Stimulated activated CD4-positive, alpha-beta T cell treated with anti-CD3 and anti-CD28 coated beads, Interleukin-4, amount 100 ng/mL, for 4 hours (primary cell): ENCODE measurements at regions not wholly inside any gene's neighbourhood (a gene's known extent, or its start where the extent isn't known, plus 50 kb on each side); places are given as distances from the start of the nearest gene placed in this dataset.

ENCODE experiments used
- DNase-seq, 2 experiments: peaks; one replicate each; pipeline ENCODE4 v3.0.0-alpha.2; 2020

GRCh38 chr14:98456231-98456630, 815.8 kb downstream of the BCL11B start:
- DNase-seq: no peak

- DNase-seq: no peak
Observed at GRCh38 chr14:98458702-98459101, 813.3 kb downstream of the BCL11B start.

GRCh38 chr14:98462908-98463307, 809.1 kb downstream of the BCL11B start:
- no peak for DNase-seq

GRCh38 chr14:98466807-98467206, 805.2 kb downstream of the BCL11B start:
- DNase-seq: no peak

- DNase-seq: no peak
Observed at GRCh38 chr14:98470663-98471062, 801.3 kb downstream of the BCL11B start.

- no peak for DNase-seq
Observed at GRCh38 chr14:98474900-98475299, 797.1 kb downstream of the BCL11B start.

GRCh38 chr14:98477935-98478334, 794.1 kb downstream of the BCL11B start:
- no peak for DNase-seq

- no peak for DNase-seq
Observed at GRCh38 chr14:98489115-98489514, 782.9 kb downstream of the BCL11B start.

GRCh38 chr14:98494582-98494981, 777.4 kb downstream of the BCL11B start:
- peak in 1 of 2 experiments; percentile 14 for DNase-seq

- DNase-seq: no peak
Observed at GRCh38 chr14:98498019-98498885, 773.7 kb downstream of the BCL11B start.

GRCh38 chr14:98501335-98501734, 770.7 kb downstream of the BCL11B start:
- DNase-seq: no peak

GRCh38 chr14:98501836-98502235, 770.2 kb downstream of the BCL11B start:
- DNase-seq: no peak

GRCh38 chr14:98503086-98503815, 768.7 kb downstream of the BCL11B start:
- DNase-seq: no peak

- no peak for DNase-seq
Observed at GRCh38 chr14:98507264-98507663, 764.7 kb downstream of the BCL11B start.

- no peak for DNase-seq
Observed at GRCh38 chr14:98510392-98510791, 761.6 kb downstream of the BCL11B start.

- DNase-seq: no peak
Observed at GRCh38 chr14:98512501-98513251, 759.3 kb downstream of the BCL11B start.

- no peak for DNase-seq
Observed at GRCh38 chr14:98513558-98513957, 758.4 kb downstream of the BCL11B start.

- no peak for DNase-seq
Observed at GRCh38 chr14:98514016-98514415, 758.0 kb downstream of the BCL11B start.

GRCh38 chr14:98536256-98536655, 735.7 kb downstream of the BCL11B start:
- DNase-seq: no peak

- DNase-seq: no peak
Observed at GRCh38 chr14:98542316-98542715, 729.7 kb downstream of the BCL11B start.

- DNase-seq: no peak
Observed at GRCh38 chr14:98543074-98543473, 728.9 kb downstream of the BCL11B start.

GRCh38 chr14:98544174-98544573, 727.8 kb downstream of the BCL11B start:
- no peak for DNase-seq

- no peak for DNase-seq
Observed at GRCh38 chr14:98545181-98545580, 726.8 kb downstream of the BCL11B start.
